NOMO-1 (cell line): ENCODE measurements at regions not wholly inside any gene's neighbourhood (a gene's known extent, or its start where the extent isn't known, plus 50 kb on each side); places are given as distances from the start of the nearest gene placed in this dataset.
"Not testable (repeated sequence)": the region's sequence is repeated elsewhere in the genome, so short reads cannot be mapped to it uniquely, and the experiment has no call there.

ENCODE experiments used
- DNase-seq, 2 experiments: peaks; one replicate each; lab custom pipeline; 2025; ENCODE audit not compliant: unreplicated experiment in 2 of 2; lab: John Stamatoyannopoulos, UW

DNA sequence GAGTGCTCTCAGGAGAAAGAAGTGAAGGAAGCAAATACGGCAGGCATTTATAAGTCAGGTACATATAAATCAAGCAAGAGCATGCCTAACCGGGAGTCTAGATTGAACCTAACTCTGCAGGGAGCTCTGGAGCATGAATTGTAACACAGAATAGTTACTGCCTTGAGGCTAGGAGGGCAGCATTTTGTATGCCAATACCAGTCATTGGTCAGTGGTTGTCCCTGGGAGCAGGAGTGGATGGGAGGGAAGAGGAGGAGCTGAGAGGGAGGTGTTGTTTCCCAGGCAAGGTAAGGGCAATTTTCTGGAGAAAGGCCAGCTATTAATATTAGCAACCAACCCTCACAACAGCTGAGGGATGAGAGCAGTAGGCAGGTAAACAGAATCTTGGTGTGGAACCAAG is 224.7 kb upstream of the DCAF8L1 start:
- no peak for DNase-seq

DNA sequence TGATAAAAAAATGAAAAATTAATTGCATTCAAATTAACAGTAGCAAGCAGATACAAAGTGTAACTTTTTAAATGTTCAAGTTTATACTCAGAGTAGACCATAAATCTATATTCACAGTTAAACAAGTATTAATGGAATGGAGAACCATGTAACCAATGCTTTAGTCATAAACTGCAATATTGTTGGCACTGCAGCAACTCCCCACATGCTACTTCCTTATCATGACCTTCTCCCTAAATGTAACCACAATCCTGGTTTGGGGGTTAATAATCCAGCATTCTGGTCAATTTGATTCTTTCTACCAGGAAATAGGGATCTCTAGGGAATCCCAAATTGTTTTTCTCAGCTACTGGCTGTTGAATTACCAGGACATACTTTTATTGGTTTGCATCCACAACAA is 223.9 kb upstream of the DCAF8L1 start:
- no peak for DNase-seq

DNA sequence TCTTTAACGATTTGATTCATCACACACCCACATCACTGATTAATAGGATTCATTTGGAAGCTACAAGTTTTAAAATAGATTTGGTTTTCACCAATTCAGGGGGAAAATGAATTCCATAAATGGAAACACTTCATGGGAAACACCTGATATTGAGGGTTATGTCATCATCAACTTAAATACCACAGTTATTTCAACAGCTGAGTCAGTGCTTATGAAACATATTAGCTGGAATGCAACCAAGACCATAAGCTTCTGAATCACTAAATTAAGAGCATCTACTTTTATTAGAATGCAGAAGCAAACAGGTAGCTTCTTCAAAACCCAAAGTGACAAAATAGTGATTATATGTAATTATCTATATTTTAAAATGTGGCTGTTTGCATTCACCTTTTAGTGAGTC is 207.8 kb upstream of the DCAF8L1 start:
- no peak for DNase-seq

DNA sequence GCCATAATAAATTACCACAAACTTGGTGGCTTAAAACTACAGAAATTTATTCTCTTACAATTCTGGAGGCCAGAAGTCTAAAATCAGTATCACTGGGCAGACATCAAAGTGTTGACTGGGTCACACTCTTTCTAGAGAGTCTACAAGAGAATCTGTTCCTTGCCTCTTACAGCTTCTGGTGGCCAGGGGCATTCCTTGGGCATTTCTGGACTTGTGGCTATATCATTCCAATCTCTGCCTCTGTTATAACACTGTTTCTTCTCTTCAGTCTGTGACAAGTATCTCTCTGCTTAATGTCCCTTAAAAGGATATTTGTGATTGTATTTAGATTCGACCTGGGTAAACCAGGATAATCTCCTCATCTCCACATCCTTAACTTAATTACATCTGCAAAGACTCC is 207.3 kb upstream of the DCAF8L1 start:
- DNase-seq = no peak

DNA sequence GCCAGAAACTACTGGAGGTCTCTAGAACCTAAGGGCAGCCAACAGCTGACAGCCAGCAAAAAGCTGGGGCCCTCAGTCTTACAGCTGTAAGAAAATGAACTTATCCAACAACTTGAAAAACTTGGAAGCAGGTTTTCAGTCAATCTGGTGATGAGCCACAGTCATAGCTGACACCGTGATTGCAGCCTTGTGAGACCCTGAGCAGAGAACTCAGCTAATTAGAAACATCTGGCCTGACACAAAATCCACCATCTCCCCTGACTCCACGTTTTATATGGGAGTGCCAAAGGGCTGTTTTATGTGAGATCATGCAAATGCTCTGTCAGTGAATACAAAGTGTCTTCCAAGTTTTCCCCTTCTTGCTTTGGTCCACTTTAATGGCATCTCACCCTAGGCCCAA is 198.8 kb upstream of the DCAF8L1 start:
- DNase-seq = no peak

DNA sequence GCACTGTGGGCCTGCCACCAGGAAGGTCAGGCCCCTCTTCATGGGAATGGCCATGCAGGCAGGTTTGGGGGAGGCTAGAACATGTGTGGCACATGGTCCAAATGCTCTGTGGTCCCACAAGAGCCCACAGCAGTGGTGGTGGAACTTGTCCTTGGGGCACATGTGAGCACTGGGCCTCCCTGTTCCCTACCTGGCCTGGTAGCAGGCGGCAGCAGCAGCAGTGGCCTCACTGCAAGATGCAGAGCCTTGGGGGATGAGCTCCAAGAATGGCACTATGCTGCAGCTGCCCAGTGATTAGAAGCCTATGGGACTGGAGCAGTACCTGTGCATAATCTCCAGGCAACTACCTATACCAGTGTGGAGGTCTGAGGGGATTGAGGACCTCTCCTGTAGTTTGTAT is 197.0 kb upstream of the DCAF8L1 start:
- DNase-seq = no peak

DNA sequence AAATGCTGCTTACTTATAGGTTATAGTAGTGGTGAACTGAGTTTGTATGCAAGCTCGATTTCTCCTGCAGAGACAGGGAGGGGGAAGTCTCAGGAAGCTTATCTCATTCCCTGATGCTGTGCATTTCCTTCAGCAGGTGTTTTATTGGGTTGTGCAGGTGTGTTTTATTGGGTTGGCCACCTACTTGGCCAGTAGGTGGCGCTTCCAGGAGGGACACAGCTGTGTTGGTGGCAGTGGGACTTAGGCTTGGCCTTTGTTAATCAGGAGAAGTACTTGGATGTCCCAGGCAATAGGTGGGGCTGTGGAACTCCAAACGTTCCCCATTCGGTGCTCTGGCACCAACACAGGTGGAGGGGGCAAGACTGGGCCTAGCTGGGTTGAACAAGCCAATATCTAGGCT is 196.0 kb upstream of the DCAF8L1 start:
- DNase-seq = no peak

DNA sequence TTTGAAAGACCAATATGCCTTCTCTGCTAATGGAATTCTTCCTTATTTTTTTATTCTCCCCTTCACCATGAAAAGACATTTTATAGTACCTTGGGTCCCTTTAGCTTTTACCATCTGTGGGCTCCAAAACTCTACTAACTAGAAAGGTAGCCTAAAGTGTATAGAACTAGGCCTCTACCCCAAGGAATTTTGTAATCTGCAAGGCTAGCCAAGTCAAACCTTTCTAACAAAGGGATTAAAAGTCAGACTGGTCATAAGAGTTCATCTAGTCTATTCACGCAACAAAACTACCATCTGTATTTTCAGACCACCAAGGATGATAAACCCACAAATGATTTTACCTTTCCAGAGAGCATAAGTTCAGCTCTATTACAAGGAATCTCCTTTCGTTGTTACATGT is 189.5 kb upstream of the DCAF8L1 start:
- DNase-seq = no peak

DNA sequence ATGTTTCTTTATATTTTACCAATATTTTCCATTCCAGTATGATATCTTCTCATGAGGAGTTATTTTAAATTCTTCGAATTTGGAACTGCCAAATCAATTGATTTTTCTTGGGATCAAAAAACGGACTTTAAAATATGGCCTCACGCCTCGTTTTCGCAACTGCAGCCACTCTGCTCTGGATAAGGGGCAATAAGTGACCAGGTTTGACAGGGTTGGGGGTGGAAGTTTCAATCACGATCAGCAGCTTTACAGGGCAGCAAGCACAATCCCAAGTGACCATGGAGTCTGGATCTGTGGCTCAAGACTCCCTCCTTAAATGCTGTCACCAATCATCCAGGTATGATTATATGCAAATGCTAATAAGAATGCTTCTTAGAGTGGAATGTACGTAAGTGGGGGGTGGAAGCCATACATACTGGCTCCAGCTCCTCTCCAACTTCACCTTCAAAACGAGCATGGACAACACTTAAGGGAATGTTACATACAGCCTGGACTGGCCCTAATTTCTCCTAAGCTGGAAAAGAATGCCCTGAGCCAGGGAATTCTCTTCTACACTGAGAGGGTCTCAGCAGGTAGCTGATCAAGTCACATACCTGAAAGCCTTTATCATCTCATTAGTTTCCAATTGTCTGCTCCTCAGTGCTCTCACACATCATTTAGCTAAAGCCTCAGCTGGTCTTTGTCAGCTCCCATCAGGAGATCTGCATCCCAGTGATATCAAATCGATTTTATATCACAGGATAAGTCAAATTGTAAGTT is 176.9 kb upstream of the DCAF8L1 start:
- DNase-seq = no peak

DNA sequence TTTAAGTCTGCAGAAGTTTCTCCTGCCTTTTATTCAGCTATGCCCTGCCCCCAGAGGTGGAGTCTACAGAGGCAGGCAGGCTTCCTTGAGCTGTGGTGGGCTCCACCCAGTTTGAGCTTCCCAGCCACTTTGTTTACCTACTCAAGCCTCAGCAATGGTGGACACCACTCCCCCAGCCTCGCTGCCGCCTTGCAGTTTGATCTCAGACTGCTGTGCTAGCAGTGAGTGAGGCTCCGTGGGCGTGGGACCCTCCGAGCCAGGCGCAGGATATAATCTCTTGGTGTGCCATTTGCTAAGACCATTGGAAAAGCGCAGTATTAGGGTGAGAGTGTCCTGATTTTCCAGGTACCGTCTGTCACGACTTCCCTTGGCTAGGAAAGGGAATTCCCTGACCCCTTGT is 171.0 kb upstream of the DCAF8L1 start:
- DNase-seq = not testable (repeated sequence)

DNA sequence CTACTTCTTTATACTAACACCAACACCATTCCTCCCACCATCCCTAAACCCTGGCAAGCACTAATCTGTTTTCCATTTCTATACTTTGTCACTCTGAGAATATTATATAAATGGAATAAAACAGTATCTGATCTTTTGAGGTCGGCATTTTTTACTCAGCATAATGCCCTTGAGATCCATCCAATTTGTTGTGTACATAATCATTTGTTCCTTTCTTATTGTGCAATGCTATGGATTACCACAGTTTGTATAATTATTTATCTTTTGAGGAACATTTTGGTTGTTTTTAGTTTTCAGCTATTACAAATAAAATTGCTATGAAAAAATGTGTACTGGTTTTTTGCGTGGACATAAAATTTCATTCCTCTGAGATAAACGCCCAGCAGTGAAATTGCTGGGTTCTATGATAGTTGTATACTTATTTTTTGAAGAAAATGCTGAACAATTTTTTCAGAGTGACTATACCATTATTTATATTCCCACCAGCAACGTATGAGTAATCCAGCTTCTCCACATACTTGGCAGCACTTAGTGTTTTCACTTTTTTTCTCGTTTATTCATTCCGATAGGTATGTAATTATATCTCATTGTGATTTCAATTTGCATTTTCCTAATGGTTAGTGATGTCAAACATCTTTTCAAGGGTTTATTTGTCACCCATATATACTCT is 154.3 kb upstream of the DCAF8L1 start:
- DNase-seq = no peak

DNA sequence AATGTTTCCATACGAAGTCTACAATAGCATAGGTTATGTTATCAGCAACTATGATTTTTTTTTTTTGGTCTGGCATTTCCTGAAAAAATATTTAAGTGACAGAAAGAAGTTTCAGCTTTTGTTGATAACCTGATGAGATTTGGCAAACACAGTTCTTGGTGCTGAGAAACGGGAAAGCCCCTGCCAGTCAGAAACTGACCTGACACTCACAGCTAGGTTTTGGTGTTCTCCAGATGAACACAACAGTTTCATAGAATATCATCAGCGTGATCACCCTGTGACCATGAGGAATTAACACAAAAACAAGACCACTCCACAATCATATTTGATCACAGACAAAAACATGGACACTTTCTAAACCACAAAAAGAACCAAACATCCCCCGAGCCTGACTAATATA is 152.5 kb upstream of the DCAF8L1 start:
- DNase-seq = no peak

DNA sequence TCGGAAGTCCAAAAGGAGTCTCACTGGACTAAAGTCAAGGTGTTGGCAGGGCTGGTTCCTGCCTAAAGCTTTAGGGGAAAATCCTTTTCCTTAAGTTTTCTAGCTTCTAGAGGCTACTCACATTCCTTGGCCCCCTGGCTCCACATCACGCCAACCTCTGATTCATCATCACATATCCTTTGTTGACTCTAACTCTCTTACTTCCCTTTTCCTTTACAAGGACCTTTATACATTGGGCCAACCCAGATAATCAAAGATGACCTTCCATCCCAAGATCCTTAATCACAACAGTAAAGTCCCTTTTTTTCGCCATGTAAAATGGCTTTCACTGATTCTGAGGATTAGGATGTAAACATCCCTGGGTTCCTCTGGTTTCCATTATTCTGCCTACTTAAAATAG is 146.4 kb upstream of the DCAF8L1 start:
- no peak for DNase-seq

DNA sequence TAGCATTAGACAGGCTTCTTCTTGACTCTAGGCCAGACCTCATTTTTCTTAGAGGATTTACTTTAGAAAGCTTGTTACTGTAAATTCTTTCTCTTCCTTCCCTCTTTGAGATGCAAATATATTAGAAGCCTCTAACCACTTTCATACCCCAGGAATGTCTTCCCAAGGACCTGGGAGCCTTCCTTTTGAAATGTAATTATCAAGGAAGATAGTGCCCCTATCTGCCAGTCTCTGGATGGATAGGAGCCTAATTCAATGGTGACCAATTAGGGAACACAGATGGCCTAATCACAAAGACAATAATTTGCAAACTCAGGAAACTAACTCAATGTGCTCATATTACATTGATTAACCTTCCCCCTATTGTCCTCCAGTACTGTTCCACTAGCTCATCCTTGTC is 145.6 kb upstream of the DCAF8L1 start:
- no peak for DNase-seq

DNA sequence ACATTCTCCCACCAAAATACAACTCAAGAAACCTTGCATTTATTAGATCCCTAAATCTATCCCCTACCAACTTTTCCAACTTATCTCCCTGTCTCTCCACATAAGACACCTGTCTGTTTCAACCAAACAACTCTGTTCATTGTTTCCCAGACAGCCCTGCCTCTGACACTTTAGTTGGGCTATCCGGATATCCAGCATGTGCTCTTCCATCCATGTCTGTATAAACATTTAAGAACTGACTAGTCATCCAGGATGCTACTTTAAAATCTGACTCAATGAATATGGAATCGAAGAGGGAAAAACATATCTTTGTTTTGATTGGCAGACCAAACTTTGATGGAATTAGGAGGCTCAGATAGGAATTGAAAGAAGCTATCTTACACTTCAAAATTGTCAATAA is 143.2 kb upstream of the DCAF8L1 start:
- DNase-seq = no peak

DNA sequence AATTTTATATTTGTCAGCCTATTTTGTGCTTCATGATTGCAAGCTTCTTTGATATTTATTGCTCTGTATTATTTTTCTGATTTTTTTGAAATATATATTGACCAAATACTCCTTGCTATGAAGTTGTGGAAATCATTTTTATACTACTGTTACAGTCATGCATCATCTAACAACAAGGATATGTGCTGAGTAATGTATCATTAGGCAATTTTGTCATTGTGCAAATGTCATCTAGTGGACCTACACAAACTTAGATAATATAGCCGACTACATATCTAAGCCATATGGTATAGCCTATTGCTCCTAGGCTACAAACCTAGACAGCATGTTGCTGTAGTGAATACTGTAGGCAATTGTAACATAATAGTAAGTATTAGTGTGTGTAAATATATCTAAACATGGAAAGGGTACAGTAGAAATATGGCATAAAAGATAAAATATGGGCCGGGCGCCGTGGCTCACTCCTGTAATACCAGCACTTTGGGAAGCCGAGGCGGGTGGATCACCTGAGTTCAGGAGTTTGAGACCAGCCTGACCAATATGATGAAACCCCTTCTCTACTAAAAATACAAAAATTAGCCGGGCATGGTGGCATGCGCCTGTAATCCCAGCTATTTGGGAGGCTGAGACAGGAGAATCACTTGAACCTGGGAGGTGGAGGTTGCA is 139.5 kb upstream of the DCAF8L1 start:
- DNase-seq = not testable (repeated sequence)

DNA sequence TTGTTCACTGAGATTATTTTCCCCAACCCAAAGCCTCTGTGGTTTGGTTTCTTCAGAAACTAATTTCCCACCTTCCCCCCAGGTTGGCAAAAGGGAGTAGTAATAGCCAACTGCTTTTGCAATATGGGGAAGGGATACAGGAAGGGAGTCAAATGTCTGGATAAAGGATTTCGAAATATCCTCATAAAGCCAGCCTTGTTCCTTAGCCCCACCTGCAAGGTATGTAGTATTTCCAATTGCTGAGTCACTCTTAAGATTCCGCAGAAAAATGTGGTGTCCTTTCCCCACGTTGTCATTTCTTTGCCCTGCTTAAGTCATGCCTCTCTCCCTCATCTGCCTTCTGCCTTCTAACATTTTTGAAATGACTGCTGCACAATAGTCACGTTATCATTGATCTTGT is 138.8 kb upstream of the DCAF8L1 start:
- no peak for DNase-seq

DNA sequence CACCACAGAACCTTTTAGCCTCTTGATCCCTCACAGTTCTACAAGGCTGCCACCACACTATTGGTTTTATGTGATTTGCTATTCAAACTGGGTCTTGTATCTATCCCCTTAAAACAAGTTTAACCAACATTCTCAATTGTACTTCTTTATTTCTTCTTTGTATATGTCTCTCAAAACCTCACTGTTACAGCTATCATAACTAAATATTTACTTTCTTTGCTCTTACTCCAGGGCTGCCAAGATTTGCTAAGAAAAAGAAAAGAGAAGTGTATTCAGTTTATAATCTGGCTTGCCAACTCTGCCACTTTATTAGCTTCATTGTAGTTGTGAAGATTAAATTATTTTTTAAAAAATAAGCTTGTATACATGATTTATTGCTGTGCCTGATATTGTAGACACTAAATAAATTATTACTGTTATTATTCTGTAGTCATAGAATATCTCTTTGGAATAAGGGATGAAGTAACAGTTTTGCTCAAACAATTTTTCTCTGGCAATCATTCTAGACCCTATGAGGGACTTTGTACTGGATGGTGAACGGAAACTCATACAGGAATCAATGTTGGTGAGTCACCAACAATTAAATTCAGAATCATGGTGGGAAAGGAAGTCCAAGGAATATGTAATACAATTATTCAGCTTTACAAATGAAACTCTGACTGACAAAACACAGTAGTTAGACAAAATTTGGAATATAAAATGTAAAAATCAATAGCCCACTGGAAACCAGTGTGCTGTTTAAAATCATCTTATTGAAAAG is 127.1 kb upstream of the DCAF8L1 start:
- DNase-seq = no peak

DNA sequence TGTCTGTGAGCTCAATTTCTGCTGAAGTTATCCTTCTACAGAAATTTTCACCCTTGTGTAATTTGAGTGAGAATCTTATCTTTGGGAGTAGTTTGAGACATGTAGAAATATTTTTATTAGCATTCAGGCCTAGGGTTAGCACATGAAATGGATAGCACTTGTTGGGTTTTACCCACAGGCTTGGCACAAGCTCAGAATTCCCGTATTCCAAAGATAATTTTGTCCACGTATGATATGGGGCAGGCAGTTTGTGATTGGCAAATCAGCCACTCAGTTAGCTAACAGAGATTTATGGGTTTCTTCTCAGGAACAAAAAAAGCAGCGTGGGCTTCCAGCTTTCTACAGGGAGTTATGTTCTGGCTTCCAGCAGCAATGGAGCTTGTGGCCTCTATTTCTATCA is 117.9 kb upstream of the DCAF8L1 start:
- DNase-seq = no peak

DNA sequence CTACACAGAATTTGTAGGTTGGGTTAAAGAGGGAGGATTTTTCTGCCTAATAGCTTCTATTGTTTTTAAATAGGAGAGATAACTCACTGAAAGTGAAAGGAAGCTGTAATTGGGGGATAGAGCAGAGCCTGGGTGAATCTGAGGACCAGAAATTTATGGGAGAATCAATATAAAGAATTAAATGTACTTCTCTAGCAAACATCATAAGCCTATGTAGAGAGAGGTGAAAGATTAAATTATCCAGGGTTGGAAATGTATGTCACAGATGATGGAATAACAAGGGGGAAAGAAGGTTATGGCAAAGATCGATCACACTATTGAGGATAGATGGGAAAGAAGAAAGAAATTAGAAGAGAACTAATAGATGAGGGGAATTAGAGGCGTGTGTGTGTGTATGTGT is 104.4 kb upstream of the DCAF8L1 start:
- DNase-seq = no peak

DNA sequence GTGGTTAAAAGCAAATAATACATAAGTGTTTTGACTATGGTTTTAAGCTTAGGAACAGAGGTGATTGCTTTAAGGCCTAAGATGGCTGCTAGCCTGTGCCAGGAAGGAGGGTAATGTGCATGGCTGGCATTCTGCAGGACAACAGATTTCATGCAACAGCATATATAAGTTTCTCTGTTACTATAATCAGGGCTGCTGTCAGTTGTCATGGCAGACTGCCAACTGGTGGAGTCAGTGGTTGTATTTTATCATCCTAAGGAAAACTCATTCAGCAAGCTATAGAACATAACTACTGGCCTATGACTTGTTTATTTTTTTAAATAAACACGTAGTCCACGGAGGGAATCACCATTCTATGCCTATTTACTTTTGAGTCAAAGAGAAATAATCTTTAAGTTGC is 77.7 kb upstream of the DCAF8L1 start:
- no peak for DNase-seq
